Nephron (organoid): ENCODE measurements at regions not wholly inside any gene's neighbourhood (a gene's known extent, or its start where the extent isn't known, plus 50 kb on each side); places are given as distances from the start of the nearest gene placed in this dataset.
"Not testable (repeated sequence)": the region's sequence is repeated elsewhere in the genome, so short reads cannot be mapped to it uniquely, and the experiment has no call there.

Experiments
- H3K27ac Mint-ChIP-seq, 3 experiments: 2 replicates each; pipeline ENCODE4 v1.8.0; 2020; ENCODE audit warnings: mixed read lengths in 3 of 3, mild to moderate bottlenecking in 2 of 3, moderate library complexity in 1 of 3
- H3K27me3 Mint-ChIP-seq: 2 replicates; pipeline ENCODE4 v1.8.0; 2021; ENCODE audit warnings: low read depth, mild to moderate bottlenecking, moderate library complexity, mixed read lengths
- H3K36me3 Mint-ChIP-seq: 2 replicates; pipeline ENCODE4 v1.8.0; 2020; ENCODE audit warnings: low read depth, mixed read lengths
- H3K4me1 Mint-ChIP-seq: 2 replicates; pipeline ENCODE4 v1.8.0; 2020; ENCODE audit warnings: mixed read lengths
- H3K4me3 Mint-ChIP-seq, 3 experiments: 2 replicates each; pipeline ENCODE4 v1.8.0; 2020; ENCODE audit warnings: mild to moderate bottlenecking in 3 of 3, mixed read lengths in 3 of 3, moderate library complexity in 2 of 3
- H3K9me3 Mint-ChIP-seq: 2 replicates; pipeline ENCODE4 v1.8.0; 2020; ENCODE audit warnings: mixed read lengths
- TF ChIP-seq, protein P1 (sequence below), 3 experiments: fragments of 200-600 bp; sonication (generic); IDR thresholded peaks; one replicate each; pipeline ENCODE4 v1.5.0; 2021; ENCODE audit warnings: antibody characterized with exemption in 3 of 3; ENCODE audit not compliant: unreplicated experiment in 3 of 3

DNA sequence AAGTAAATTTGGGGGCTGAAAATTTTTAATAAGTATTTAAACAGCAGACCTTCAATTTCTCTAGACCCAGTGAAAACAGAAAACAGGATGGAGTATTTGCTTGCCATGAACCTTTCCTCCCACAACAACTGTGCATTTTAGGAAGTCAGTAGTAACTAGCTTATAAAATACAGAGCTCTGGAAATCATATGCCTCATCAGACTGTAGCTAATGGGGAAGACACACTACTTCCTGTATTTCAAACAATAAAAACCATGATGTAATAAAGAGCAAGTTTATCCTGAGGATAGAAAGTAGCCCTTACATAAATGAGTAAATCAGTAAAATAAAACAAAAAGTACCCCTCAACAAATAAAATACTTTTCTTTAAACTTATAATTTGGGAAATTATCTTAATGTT, 280.1 kb upstream of the ZFP42 start:
- Mint-ChIP-seq H3K9me3 (no peaks in the 10 kb centered on the region), H3K27ac (no peak overlapping the region), H3K4me1 (no peaks in the 10 kb centered on the region), H3K36me3 (no peaks in the 10 kb centered on the region), H3K27me3 (no peaks in the 10 kb centered on the region), H3K4me3 (no peak overlapping the region)
- TF ChIP-seq, protein P1, sequence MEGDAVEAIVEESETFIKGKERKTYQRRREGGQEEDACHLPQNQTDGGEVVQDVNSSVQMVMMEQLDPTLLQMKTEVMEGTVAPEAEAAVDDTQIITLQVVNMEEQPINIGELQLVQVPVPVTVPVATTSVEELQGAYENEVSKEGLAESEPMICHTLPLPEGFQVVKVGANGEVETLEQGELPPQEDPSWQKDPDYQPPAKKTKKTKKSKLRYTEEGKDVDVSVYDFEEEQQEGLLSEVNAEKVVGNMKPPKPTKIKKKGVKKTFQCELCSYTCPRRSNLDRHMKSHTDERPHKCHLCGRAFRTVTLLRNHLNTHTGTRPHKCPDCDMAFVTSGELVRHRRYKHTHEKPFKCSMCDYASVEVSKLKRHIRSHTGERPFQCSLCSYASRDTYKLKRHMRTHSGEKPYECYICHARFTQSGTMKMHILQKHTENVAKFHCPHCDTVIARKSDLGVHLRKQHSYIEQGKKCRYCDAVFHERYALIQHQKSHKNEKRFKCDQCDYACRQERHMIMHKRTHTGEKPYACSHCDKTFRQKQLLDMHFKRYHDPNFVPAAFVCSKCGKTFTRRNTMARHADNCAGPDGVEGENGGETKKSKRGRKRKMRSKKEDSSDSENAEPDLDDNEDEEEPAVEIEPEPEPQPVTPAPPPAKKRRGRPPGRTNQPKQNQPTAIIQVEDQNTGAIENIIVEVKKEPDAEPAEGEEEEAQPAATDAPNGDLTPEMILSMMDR (IDR thresholded peaks at IDR 0.05; ENCODE audit: unreplicated experiment in 3 of 3), result no peak

DNA sequence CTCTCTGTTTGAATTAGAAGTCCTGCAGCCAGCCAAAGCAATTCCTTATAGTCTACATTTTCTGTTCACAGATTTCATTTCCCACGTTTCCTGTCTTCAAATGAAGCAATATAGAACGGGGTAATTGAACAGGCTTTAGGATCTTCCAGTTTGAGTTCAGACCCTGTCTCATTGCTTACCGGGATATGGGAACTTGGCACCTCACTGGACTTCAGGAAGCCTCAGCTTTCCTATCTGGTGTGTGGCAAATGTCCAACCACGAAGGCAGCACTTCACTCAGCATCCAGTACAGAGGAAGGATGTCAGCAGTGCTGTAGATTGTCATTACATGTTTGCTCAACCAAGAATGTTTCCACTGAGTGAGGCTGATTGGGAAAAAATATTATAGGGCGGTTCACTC, 271.1 kb upstream of the ZFP42 start:
- Mint-ChIP-seq H3K36me3 (no peaks in the 10 kb centered on the region), H3K9me3 (no peaks in the 10 kb centered on the region), H3K4me1 (no peaks in the 10 kb centered on the region), H3K27ac (no peak overlapping the region), H3K4me3 (no peak overlapping the region), H3K27me3 (no peaks in the 10 kb centered on the region)
- TF ChIP-seq, protein P1 (IDR thresholded peaks at IDR 0.05; ENCODE audit: unreplicated experiment in 3 of 3), result no peak

DNA sequence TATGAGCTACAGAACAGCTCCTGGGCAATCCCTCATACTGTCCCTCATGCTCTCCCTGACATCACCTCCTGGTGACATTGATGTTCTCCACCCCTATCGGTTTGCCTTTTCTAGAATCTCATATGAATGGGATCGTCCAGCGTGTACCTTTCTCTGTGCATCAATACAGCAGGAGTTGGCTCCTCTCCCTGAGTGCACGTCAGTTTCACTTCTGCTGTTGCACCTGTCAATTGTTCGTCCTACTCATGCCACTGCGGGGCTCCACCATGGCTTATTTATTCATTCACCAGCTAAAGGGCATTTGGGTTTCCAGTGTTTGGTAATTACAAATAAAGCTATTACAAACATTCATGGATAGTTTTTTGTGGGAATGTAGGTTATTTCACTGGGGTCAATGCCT, 269.1 kb upstream of the ZFP42 start:
- no peaks in the 10 kb centered on the region for H3K27me3 Mint-ChIP-seq

DNA sequence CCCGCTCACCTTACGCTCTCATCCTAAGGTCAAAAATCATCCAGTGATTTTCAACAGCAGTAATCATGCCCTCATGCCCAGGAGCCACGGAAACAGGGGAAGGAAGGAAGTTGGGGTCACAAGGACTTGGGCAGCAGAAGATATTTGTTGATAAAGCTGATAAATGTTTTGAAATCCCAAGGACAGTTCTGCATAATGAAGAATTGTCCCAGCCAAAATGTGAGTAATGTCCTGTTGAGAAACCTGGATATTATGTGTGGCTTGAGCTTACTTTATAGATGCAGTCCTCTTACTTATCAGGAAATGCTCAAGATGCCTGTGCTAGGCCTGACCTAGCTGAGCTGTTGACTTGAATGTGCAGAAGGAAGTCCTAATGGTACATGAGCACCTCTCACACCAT, 263.0 kb upstream of the ZFP42 start:
- no peaks in the 10 kb centered on the region for H3K36me3 Mint-ChIP-seq
- H3K4me3 Mint-ChIP-seq, result no peak overlapping the region
- H3K4me1 Mint-ChIP-seq, result no peaks in the 10 kb centered on the region
- H3K9me3 Mint-ChIP-seq, result peaks cover 14% of the 10 kb centered on the region
- H3K27ac Mint-ChIP-seq, result no peak overlapping the region
- TF ChIP-seq, protein P1 (IDR thresholded peaks at IDR 0.05; ENCODE audit: unreplicated experiment in 3 of 3), result no peak
- no peaks in the 10 kb centered on the region for H3K27me3 Mint-ChIP-seq

More for the DNA sequence above, 269.1 kb upstream of the ZFP42 start:
- no peaks in the 10 kb centered on the region for H3K36me3 Mint-ChIP-seq
- TF ChIP-seq, protein P1 (IDR thresholded peaks at IDR 0.05; ENCODE audit: unreplicated experiment in 3 of 3), result no peak
- no peak overlapping the region for H3K27ac Mint-ChIP-seq
- no peak overlapping the region for H3K4me3 Mint-ChIP-seq
- H3K4me1 Mint-ChIP-seq, result no peaks in the 10 kb centered on the region
- H3K9me3 Mint-ChIP-seq, result peaks cover 6% of the 10 kb centered on the region

- Mint-ChIP-seq H3K36me3 (peaks cover 5% of the 10 kb centered on the region), H3K4me3 (no peak overlapping the region), H3K27me3 (no peaks in the 10 kb centered on the region), H3K9me3 (peaks cover 22% of the 10 kb centered on the region), H3K27ac (no peak overlapping the region), H3K4me1 (no peaks in the 10 kb centered on the region)
- TF ChIP-seq, protein P1 (IDR thresholded peaks at IDR 0.05; ENCODE audit: unreplicated experiment in 3 of 3), result no peak
Observed at GRCh38 chr4:187739771-187740170, 255.8 kb upstream of the ZFP42 start.

DNA sequence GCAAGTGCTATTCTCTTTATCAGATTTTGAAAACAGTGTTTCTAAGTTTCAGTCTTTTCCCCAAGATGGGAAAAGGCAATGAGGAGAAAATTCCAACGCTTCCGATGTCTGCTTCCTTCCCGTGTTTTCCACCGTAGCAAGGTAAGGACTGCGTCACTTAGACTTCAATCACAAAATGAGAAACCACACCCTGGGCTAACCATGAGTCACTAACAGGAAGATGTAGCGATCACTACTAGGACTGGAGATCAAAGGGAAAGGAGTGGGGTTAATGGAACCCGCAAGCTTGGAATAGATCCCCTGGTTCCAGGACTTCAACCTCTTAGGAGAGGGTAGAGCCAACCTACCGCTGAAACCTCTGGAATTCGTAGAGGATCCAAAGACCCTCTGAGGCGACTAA, 250.7 kb upstream of the ZFP42 start:
- peaks cover 9% of the 10 kb centered on the region for H3K9me3 Mint-ChIP-seq
- no peak overlapping the region for H3K4me3 Mint-ChIP-seq
- no peaks in the 10 kb centered on the region for H3K4me1 Mint-ChIP-seq
- TF ChIP-seq, protein P1 (IDR thresholded peaks at IDR 0.05; ENCODE audit: unreplicated experiment in 3 of 3), result no peak
- H3K27ac Mint-ChIP-seq, result no peak overlapping the region
- no peaks in the 10 kb centered on the region for H3K27me3 Mint-ChIP-seq
- H3K36me3 Mint-ChIP-seq, result peaks cover 5% of the 10 kb centered on the region

DNA sequence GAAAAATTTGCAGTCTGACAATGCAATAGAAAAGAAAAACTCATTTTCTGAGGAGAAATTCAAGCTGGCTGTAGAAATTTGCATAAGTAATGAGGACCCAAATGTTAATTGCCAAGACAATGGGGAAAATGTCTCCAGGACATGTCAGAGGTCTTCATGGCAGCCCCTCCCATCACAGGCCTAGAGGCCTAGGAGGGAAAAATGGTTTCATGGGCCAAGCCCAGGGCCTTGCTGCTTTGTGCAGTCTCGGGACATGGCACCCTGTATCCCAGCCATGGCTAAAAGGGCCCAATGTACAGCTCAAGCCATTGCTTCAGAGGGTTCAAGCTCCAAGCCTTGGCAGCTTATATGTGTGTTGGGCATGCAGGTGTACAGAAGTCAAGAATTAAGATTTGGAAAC, 244.9 kb upstream of the ZFP42 start:
- H3K4me3 Mint-ChIP-seq, H3K27ac Mint-ChIP-seq, H3K27me3 Mint-ChIP-seq, H3K36me3 Mint-ChIP-seq, H3K4me1 Mint-ChIP-seq: not testable (repeated sequence)
- H3K9me3 Mint-ChIP-seq, result peaks cover 31% of the 10 kb centered on the region
